ENCODE measurements at regions not wholly inside any gene's neighbourhood (a gene's known extent, or its start where the extent isn't known, plus 50 kb on each side); places are given as distances from the start of the nearest gene placed in this dataset.
A peak's percentile ranks its signal among the peaks of the same experiment; 100 is the strongest.

GRCh38 chr5:62942384-62942783 lies 363.8 kb downstream of the LRRC70 start:
- no peak for DNase-seq (ENCODE audit: low read depth, low spot score)
- no peak overlapping the region for H3K4me3 ChIP-seq (ENCODE audit: low read depth, low read length)
- in situ Hi-C loops (cut with HindIII; ENCODE audit: low sequenced_read_pairs) = no loop called here
- TF ChIP-seq CTCF (IDR thresholded peaks at IDR 0.05; ENCODE audit: low read depth, low read length) = no peak

GRCh38 chr5:62938927-62939326 lies 360.3 kb downstream of the LRRC70 start:
- in situ Hi-C loops (cut with HindIII; ENCODE audit: low sequenced_read_pairs) = no loop called here
- DNase-seq (ENCODE audit: low read depth, low spot score) = peak; percentile 3
- no peak for TF ChIP-seq CTCF (IDR thresholded peaks at IDR 0.05; ENCODE audit: low read depth, low read length)
- no peak overlapping the region for H3K4me3 ChIP-seq (ENCODE audit: low read depth, low read length)

- in situ Hi-C loops (cut with HindIII; ENCODE audit: low sequenced_read_pairs) = no loop called here
- DNase-seq (ENCODE audit: low read depth, low spot score) = peak; percentile 57
- TF ChIP-seq CTCF (IDR thresholded peaks at IDR 0.05; ENCODE audit: low read depth, low read length) = no peak
- H3K4me3 ChIP-seq (ENCODE audit: low read depth, low read length) = no peak overlapping the region
Measured at GRCh38 chr5:62937661-62938558, 359.3 kb downstream of the LRRC70 start.

- no peak for DNase-seq (ENCODE audit: low read depth, low spot score)
- in situ Hi-C loops (cut with HindIII; ENCODE audit: low sequenced_read_pairs) = no loop called here
- H3K4me3 ChIP-seq (ENCODE audit: low read depth, low read length) = no peak overlapping the region
- no peak for TF ChIP-seq CTCF (IDR thresholded peaks at IDR 0.05; ENCODE audit: low read depth, low read length)
Measured at GRCh38 chr5:62935660-62936059, 357.0 kb downstream of the LRRC70 start.

- in situ Hi-C loops (cut with HindIII; ENCODE audit: low sequenced_read_pairs) = no loop called here
- no peak for TF ChIP-seq CTCF (IDR thresholded peaks at IDR 0.05; ENCODE audit: low read depth, low read length)
- no peak overlapping the region for H3K4me3 ChIP-seq (ENCODE audit: low read depth, low read length)
- DNase-seq (ENCODE audit: low read depth, low spot score) = no peak
Measured at GRCh38 chr5:62934319-62934718, 355.7 kb downstream of the LRRC70 start.

GRCh38 chr5:62933261-62933660 lies 354.6 kb downstream of the LRRC70 start:
- no peak overlapping the region for H3K4me3 ChIP-seq (ENCODE audit: low read depth, low read length)
- no peak for TF ChIP-seq CTCF (IDR thresholded peaks at IDR 0.05; ENCODE audit: low read depth, low read length)
- DNase-seq (ENCODE audit: low read depth, low spot score) = no peak
- in situ Hi-C loops (cut with HindIII; ENCODE audit: low sequenced_read_pairs) = no loop called here

All from astrocyte of the spinal cord (primary cell).